ENCODE measurements at regions not wholly inside any gene's neighbourhood (a gene's known extent, or its start where the extent isn't known, plus 50 kb on each side); places are given as distances from the start of the nearest gene placed in this dataset.
"Not testable (repeated sequence)": the region's sequence is repeated elsewhere in the genome, so short reads cannot be mapped to it uniquely, and the experiment has no call there.

DNA sequence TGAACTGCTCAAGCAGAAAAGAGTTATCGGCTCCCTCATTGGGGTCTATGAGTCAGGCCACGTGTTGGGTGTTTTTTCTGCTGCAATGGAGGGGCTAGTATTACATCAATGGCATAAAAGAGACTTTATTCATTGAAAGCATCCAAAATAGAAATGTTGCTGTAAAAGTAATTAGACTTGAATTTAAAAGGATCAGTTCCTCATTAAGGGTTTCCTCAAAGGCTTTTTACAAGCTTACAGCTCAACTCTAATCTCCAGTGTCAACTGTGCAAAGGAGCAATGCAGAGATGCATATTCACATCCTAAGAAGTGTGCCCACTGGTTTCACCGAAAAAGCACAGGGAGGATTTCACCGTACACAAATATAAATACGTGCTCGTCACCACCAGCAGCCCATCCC lies 300.3 kb downstream of the FOXO1 start:
- Mint-ChIP-seq H3K4me3 (no peak overlapping the region), H3K9me3 (peaks cover 7% of the 10 kb centered on the region), H3K36me3 (ENCODE audit: low read depth) (no peaks in the 10 kb centered on the region), H3K27ac (no peak overlapping the region), H3K27me3 (ENCODE audit: low read depth) (peaks cover 4% of the 10 kb centered on the region), H3K4me1 (peaks cover 14% of the 10 kb centered on the region)
- TF ChIP-seq, protein P1, sequence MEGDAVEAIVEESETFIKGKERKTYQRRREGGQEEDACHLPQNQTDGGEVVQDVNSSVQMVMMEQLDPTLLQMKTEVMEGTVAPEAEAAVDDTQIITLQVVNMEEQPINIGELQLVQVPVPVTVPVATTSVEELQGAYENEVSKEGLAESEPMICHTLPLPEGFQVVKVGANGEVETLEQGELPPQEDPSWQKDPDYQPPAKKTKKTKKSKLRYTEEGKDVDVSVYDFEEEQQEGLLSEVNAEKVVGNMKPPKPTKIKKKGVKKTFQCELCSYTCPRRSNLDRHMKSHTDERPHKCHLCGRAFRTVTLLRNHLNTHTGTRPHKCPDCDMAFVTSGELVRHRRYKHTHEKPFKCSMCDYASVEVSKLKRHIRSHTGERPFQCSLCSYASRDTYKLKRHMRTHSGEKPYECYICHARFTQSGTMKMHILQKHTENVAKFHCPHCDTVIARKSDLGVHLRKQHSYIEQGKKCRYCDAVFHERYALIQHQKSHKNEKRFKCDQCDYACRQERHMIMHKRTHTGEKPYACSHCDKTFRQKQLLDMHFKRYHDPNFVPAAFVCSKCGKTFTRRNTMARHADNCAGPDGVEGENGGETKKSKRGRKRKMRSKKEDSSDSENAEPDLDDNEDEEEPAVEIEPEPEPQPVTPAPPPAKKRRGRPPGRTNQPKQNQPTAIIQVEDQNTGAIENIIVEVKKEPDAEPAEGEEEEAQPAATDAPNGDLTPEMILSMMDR (IDR thresholded peaks at IDR 0.05; ENCODE audit: unreplicated experiment in 3 of 3), result no peak

DNA sequence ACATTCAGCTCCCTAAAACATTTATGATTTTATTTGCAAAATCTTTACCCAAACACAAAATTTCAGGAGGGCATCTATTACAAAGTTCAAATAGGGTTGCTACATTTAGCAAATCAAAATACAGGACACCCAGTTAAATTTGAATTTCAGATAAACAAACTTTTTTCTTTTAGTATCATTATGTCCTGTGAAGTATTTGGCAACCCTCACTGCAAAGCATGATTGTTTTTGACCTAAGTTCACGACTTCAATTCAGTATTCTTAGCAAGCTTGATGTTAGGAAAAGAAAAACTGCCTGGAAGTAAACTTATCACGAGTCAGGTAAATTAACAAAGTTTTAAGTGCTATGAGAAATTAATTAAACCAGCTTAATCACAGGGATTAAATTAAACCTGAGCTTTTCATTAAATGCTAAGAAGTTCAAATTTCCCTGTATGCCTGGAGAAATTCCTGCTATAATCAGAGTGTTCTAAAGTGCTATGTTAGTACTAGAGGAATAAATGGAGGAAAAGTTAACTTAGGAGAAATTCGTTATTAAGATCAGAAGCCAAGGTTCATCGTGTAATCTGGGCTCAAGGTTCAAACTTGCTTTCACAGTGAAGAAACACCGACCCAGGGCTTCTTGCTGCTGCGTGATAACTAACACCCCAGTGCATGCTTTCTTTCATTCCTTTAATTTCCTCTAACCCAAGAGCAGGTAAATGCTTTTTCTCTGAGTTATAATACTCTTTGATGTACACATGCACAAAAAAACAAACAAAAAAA lies 298.1 kb downstream of the FOXO1 start:
- TF ChIP-seq, protein P1 (IDR thresholded peaks at IDR 0.05; ENCODE audit: unreplicated experiment in 3 of 3), result no peak
- no peak overlapping the region for H3K27ac Mint-ChIP-seq
- peaks cover 4% of the 10 kb centered on the region for H3K27me3 Mint-ChIP-seq (ENCODE audit: low read depth)
- H3K4me3 Mint-ChIP-seq, result no peak overlapping the region
- peaks cover 31% of the 10 kb centered on the region for H3K4me1 Mint-ChIP-seq
- no peaks in the 10 kb centered on the region for H3K36me3 Mint-ChIP-seq (ENCODE audit: low read depth)
- peaks cover 1% of the 10 kb centered on the region for H3K9me3 Mint-ChIP-seq

DNA sequence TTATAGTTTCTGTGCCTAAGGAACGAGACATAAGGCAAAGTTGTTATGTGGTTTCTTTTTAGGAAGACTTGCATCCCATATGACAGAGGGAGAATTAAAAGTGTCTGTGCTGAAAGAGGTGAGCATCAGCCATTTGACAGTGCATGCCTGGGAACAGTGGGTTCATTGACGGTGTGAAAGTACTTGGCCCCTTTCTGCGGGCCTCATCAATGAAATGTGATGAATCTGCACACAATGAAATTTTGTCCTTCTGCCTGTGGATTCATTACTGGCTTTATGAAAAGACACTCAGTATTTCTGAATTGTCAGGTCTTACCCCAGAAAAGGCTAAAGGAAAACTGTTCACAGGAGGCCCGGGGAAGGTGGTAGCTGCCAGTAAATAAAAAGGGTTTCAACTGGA lies 295.8 kb downstream of the FOXO1 start:
- TF ChIP-seq, protein P1 (IDR thresholded peaks at IDR 0.05; ENCODE audit: unreplicated experiment in 3 of 3), result no peak
- Mint-ChIP-seq H3K36me3 (ENCODE audit: low read depth) (no peaks in the 10 kb centered on the region), H3K9me3 (no peaks in the 10 kb centered on the region), H3K4me3 (no peak overlapping the region), H3K4me1 (peaks cover 43% of the 10 kb centered on the region), H3K27ac (peak overlapping the region in 1 of 3 experiments; percentile 39), H3K27me3 (ENCODE audit: low read depth) (peaks cover under 1% of the 10 kb centered on the region)

DNA sequence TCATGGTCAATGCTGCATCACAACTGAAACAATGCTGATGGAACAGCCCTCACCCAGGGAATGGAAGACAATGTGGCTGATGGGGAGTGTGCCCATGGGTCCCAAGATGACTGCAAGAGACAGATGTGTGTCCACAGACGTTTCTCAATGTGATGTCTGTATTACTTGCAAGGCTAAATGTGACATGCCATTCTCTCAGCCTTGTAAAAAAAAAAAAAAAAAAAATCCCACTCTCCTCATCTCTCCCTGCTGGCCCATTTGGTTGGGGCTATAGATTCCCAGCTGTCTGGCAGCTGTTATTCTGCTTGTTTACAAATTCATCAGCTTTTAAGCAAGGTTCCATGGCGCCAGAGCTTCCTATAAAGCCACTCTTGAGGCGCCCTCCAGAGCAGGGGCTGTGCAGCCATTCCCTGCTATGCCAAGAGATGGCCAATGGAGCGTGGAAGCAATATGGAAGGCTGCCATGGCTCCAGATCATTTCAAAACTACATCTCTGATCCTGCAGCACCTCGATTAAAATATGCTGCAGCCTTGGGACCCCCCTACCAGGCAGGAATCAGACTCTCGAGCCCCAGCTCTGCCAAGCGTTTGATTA lies 294.8 kb downstream of the FOXO1 start:
- TF ChIP-seq, protein P1 (IDR thresholded peaks at IDR 0.05; ENCODE audit: unreplicated experiment in 3 of 3), result no peak
- Mint-ChIP-seq H3K4me3 (no peak overlapping the region), H3K9me3 (no peaks in the 10 kb centered on the region), H3K27ac (peak overlapping the region in 2 of 3 experiments; percentile 2 to 53), H3K27me3 (ENCODE audit: low read depth) (no peaks in the 10 kb centered on the region), H3K4me1 (peaks cover 53% of the 10 kb centered on the region), H3K36me3 (ENCODE audit: low read depth) (no peaks in the 10 kb centered on the region)

DNA sequence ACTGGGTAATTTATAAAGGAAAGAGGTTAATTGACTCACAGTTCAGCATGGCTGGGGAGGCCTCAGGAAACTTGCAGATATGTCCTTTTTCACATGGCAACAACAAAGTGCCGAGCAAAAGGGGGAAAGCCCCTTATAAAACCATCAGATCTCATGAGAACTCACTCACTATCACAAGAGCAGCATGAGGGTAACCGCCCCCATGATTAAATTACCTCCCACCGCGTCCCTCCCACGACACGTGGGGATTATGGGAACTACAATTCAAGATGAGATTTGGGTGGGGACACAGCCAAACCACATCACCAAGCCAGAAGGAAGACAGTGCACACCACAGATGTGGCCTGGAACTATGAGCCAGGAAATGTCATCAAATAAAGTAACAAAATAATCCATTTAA lies 292.8 kb downstream of the FOXO1 start:
- not testable (repeated sequence) for H3K27me3 Mint-ChIP-seq (ENCODE audit: low read depth); H3K27ac Mint-ChIP-seq; H3K9me3 Mint-ChIP-seq; H3K4me3 Mint-ChIP-seq; H3K36me3 Mint-ChIP-seq (ENCODE audit: low read depth)
- H3K4me1 Mint-ChIP-seq, result peaks cover 62% of the 10 kb centered on the region

DNA sequence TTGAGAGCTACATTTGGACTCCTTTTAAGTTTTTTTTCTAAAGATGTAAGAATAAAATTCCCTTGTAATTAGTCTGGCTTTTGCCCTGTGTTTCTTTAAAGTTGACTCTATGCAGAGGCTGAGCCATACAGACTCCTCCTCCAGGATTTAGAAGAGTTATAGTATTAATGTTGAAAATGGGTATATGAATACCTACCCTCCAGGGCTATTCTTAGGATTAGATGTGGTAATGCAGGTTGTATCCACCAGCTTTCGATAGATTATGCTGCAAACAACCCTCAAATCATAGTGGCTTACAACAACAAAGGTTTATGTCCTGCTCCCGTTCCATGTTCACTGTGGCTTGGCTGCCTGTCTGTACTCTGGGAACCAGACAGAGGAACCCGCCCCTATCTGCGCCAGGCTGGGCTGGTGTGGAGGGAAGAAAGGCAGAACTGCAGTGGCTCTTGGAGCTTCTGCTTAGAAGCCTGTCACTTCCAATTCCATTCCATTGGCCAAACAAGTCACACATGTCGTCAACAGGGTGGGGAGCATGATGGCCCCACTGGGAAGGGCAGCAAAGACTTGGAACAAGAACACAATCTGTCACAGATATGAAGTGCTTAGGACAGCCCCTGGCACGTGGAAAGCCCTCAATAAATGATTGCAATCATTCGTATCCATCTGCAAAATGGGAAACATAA lies 290.8 kb downstream of the FOXO1 start:
- peaks cover 7% of the 10 kb centered on the region for H3K27me3 Mint-ChIP-seq (ENCODE audit: low read depth)

More for the DNA sequence above, 290.8 kb downstream of the FOXO1 start:
- TF ChIP-seq, protein P1 (IDR thresholded peaks at IDR 0.05; ENCODE audit: unreplicated experiment in 3 of 3), result no peak
- peaks cover 61% of the 10 kb centered on the region for H3K4me1 Mint-ChIP-seq
- H3K4me3 Mint-ChIP-seq, result no peak overlapping the region
- no peak overlapping the region for H3K27ac Mint-ChIP-seq
- no peaks in the 10 kb centered on the region for H3K36me3 Mint-ChIP-seq (ENCODE audit: low read depth)
- no peaks in the 10 kb centered on the region for H3K9me3 Mint-ChIP-seq
